GM19438 (cell line): ENCODE measurements at regions not wholly inside any gene's neighbourhood (a gene's known extent, or its start where the extent isn't known, plus 50 kb on each side); places are given as distances from the start of the nearest gene placed in this dataset.
"Not testable (repeated sequence)": the region's sequence is repeated elsewhere in the genome, so short reads cannot be mapped to it uniquely, and the experiment has no call there.

Experiments used
- ATAC-seq: cut with Tn5 transposase; IDR thresholded peaks from one replicate; pipeline ENCODE4 v1.9.1; 2021; ENCODE audit warnings: low read depth; ENCODE audit not compliant: unreplicated experiment

- ATAC-seq: not testable (repeated sequence)
Observed at GRCh38 chr4:118494437-118494836, 141.6 kb upstream of the PRSS12 start.

- ATAC-seq: not testable (repeated sequence)
Observed at GRCh38 chr4:118502967-118503366, 150.2 kb upstream of the PRSS12 start.

GRCh38 chr4:118504927-118505326 is 152.1 kb upstream of the PRSS12 start:
- ATAC-seq: not testable (repeated sequence)

GRCh38 chr4:118505491-118505890 is 152.7 kb upstream of the PRSS12 start:
- not testable (repeated sequence) for ATAC-seq

GRCh38 chr4:118512870-118513269 is 160.1 kb upstream of the PRSS12 start:
- ATAC-seq: not testable (repeated sequence)

- not testable (repeated sequence) for ATAC-seq
Observed at GRCh38 chr4:118514332-118514731, 161.5 kb upstream of the PRSS12 start.

- ATAC-seq: not testable (repeated sequence)
Observed at GRCh38 chr4:118516107-118516506, 163.3 kb upstream of the PRSS12 start.

- not testable (repeated sequence) for ATAC-seq
Observed at GRCh38 chr4:118530107-118530506, 155.1 kb upstream of the METTL14 start.

- ATAC-seq: not testable (repeated sequence)
Observed at GRCh38 chr4:118531947-118532346, 153.2 kb upstream of the METTL14 start.

- not testable (repeated sequence) for ATAC-seq
Observed at GRCh38 chr4:118535788-118536187, 149.4 kb upstream of the METTL14 start.

GRCh38 chr4:118539412-118540077 is 145.6 kb upstream of the METTL14 start:
- ATAC-seq: not testable (repeated sequence)

GRCh38 chr4:118556576-118556975 is 128.6 kb upstream of the METTL14 start:
- ATAC-seq: not testable (repeated sequence)

- ATAC-seq: no peak
Observed at GRCh38 chr4:118557298-118557851, 127.8 kb upstream of the METTL14 start.

GRCh38 chr4:118558188-118558587 is 127.0 kb upstream of the METTL14 start:
- ATAC-seq: not testable (repeated sequence)

GRCh38 chr4:118561559-118561958 is 123.6 kb upstream of the METTL14 start:
- ATAC-seq: not testable (repeated sequence)

- peak; percentile 82 for ATAC-seq
Observed at GRCh38 chr4:118566003-118566513, 119.1 kb upstream of the METTL14 start.

GRCh38 chr4:118572991-118573390 is 112.2 kb upstream of the METTL14 start:
- not testable (repeated sequence) for ATAC-seq

- ATAC-seq: not testable (repeated sequence)
Observed at GRCh38 chr4:118574251-118574913, 110.8 kb upstream of the METTL14 start.

- ATAC-seq: not testable (repeated sequence)
Observed at GRCh38 chr4:118575057-118575456, 110.1 kb upstream of the METTL14 start.

GRCh38 chr4:118575726-118576125 is 109.5 kb upstream of the METTL14 start:
- ATAC-seq: not testable (repeated sequence)

- not testable (repeated sequence) for ATAC-seq
Observed at GRCh38 chr4:118576709-118577219, 108.4 kb upstream of the METTL14 start.
